H9 (cell line): ENCODE measurements at regions not wholly inside any gene's neighbourhood (a gene's known extent, or its start where the extent isn't known, plus 50 kb on each side); places are given as distances from the start of the nearest gene placed in this dataset.

Experiments used
- DNase-seq: peaks from one replicate; pipeline ENCODE4 v3.0.0-alpha.2; 2017
- H2AFZ ChIP-seq: one replicate; pipeline ENCODE4 v1.6.1; 2013; ENCODE audit warnings: mild to moderate bottlenecking, low read length, control low read depth, moderate library complexity
- H2AK5ac ChIP-seq: 2 replicates; pipeline ENCODE4 v1.6.1; 2013; ENCODE audit warnings: low read length, control low read depth, mixed read lengths; ENCODE audit not compliant: insufficient read length
- H2BK120ac ChIP-seq: one replicate; pipeline ENCODE4 v1.6.1; 2013; ENCODE audit warnings: low read depth, mild to moderate bottlenecking, low read length, control low read depth, inconsistent platforms; ENCODE audit not compliant: poor library complexity, severe bottlenecking
- H2BK12ac ChIP-seq: 2 replicates; pipeline ENCODE4 v1.6.1; 2013; ENCODE audit warnings: low read length, control low read depth, mixed read lengths, low read depth; ENCODE audit not compliant: insufficient read length
- H2BK15ac ChIP-seq: 2 replicates; pipeline ENCODE4 v1.6.1; 2013; ENCODE audit warnings: low read depth, low read length, control low read depth
- H2BK20ac ChIP-seq: one replicate; pipeline ENCODE4 v1.6.1; 2013; ENCODE audit warnings: low read depth, mild to moderate bottlenecking, low read length, control low read depth, inconsistent platforms; ENCODE audit not compliant: poor library complexity, severe bottlenecking
- H2BK5ac ChIP-seq: 2 replicates; pipeline ENCODE4 v1.6.1; 2013; ENCODE audit warnings: low read length, control low read depth, mixed read lengths; ENCODE audit not compliant: insufficient read length
- H3K14ac ChIP-seq: 2 replicates; pipeline ENCODE4 v1.6.1; 2013; ENCODE audit warnings: low read length, control low read depth; ENCODE audit not compliant: insufficient read depth
- H3K18ac ChIP-seq: 2 replicates; pipeline ENCODE4 v1.6.1; 2013; ENCODE audit warnings: low read depth, mild to moderate bottlenecking, mixed read lengths, low read length, control low read depth; ENCODE audit not compliant: insufficient read length
- H3K23ac ChIP-seq: 2 replicates; pipeline ENCODE4 v1.6.1; 2013; ENCODE audit warnings: low read length, control low read depth, mixed read lengths, low read depth; ENCODE audit not compliant: insufficient read length
- H3K23me2 ChIP-seq: 2 replicates; pipeline ENCODE4 v1.6.1; 2013; ENCODE audit warnings: low read depth, mild to moderate bottlenecking, mixed read lengths, low read length, control low read depth; ENCODE audit not compliant: insufficient read length, poor library complexity, severe bottlenecking
- H3K27ac ChIP-seq: 2 replicates; pipeline ENCODE4 v1.5.1; 2013; ENCODE audit warnings: low read length, control low read depth, mixed read lengths, low read depth; ENCODE audit not compliant: insufficient read length
- H3K27me3 ChIP-seq: 2 replicates; pipeline ENCODE4 v1.6.1; 2013; ENCODE audit warnings: low read length, control low read depth, inconsistent platforms; ENCODE audit not compliant: insufficient read depth
- H3K4ac ChIP-seq: 2 replicates; pipeline ENCODE4 v1.6.1; 2013; ENCODE audit warnings: low read depth, mild to moderate bottlenecking, control low read depth, inconsistent platforms, low read length, moderate library complexity
- H3K4me1 ChIP-seq: 2 replicates; pipeline ENCODE4 v1.6.1; 2013; ENCODE audit warnings: low read length, control low read depth, inconsistent platforms; ENCODE audit not compliant: insufficient read depth
- H3K4me2 ChIP-seq: 2 replicates; pipeline ENCODE4 v1.6.1; 2013; ENCODE audit warnings: low read length, control low read depth, mixed read lengths; ENCODE audit not compliant: insufficient read length, insufficient read depth
- H3K56ac ChIP-seq: 2 replicates; pipeline ENCODE4 v1.6.1; 2013; ENCODE audit warnings: low read depth, mild to moderate bottlenecking, mixed read lengths, low read length, control low read depth; ENCODE audit not compliant: insufficient read length
- H3K79me1 ChIP-seq: 2 replicates; pipeline ENCODE4 v1.6.1; 2013; ENCODE audit warnings: low read depth, mild to moderate bottlenecking, moderate library complexity, low read length, control low read depth, inconsistent platforms; ENCODE audit not compliant: insufficient read depth, poor library complexity, severe bottlenecking
- H3K79me2 ChIP-seq: 2 replicates; pipeline ENCODE4 v1.6.1; 2013; ENCODE audit warnings: low read length, control low read depth, inconsistent platforms; ENCODE audit not compliant: insufficient read depth
- H3K9ac ChIP-seq: 2 replicates; pipeline ENCODE4 v1.6.1; 2013; ENCODE audit warnings: low read length, control low read depth, mixed read lengths; ENCODE audit not compliant: insufficient read length; ENCODE audit errors: extremely low read depth
- H3K9me3 ChIP-seq: one replicate; pipeline ENCODE4 v1.6.1; 2013; ENCODE audit warnings: low read depth, low read length, inconsistent platforms; ENCODE audit not compliant: control insufficient read depth
- H3T11ph ChIP-seq: one replicate; pipeline ENCODE4 v1.6.1; 2013; ENCODE audit warnings: mild to moderate bottlenecking, low read length, control low read depth, inconsistent platforms
- H4K20me1 ChIP-seq: one replicate; pipeline ENCODE4 v1.6.1; 2013; ENCODE audit not compliant: control insufficient read depth, insufficient read length, insufficient read depth
- H4K5ac ChIP-seq: 2 replicates; pipeline ENCODE4 v1.6.1; 2013; ENCODE audit warnings: low read depth, mild to moderate bottlenecking, mixed read lengths, low read length, control low read depth; ENCODE audit not compliant: insufficient read length
- H4K8ac ChIP-seq: replicated peaks from 2 replicates; pipeline ENCODE4 v1.6.1; 2013; ENCODE audit warnings: low read length, control low read depth, mixed read lengths, low read depth; ENCODE audit not compliant: insufficient read length
- H4K91ac ChIP-seq: 2 replicates; pipeline ENCODE4 v1.6.1; 2013; ENCODE audit warnings: low read depth, mild to moderate bottlenecking, moderate library complexity, mixed read lengths, low read length, control low read depth; ENCODE audit not compliant: insufficient read length
- H3K27ac Mint-ChIP-seq, 3 experiments: 2 replicates in 2 of 3; 3 replicates in 1 of 3; pipeline ENCODE4 v1.8.0; 2020 to 2021; ENCODE audit warnings: mixed read lengths in 3 of 3, mild to moderate bottlenecking in 1 of 3, moderate library complexity in 1 of 3
- H3K27me3 Mint-ChIP-seq: 2 replicates; pipeline ENCODE4 v1.8.0; 2021; ENCODE audit warnings: low read depth, mild to moderate bottlenecking, moderate library complexity, mixed read lengths
- H3K36me3 Mint-ChIP-seq, 3 experiments: 2 replicates in 2 of 3; 3 replicates in 1 of 3; pipeline ENCODE4 v1.8.0; 2020 to 2021; ENCODE audit warnings: low read depth in 3 of 3, mixed read lengths in 3 of 3; ENCODE audit not compliant: insufficient read depth in 1 of 3
- H3K4me1 Mint-ChIP-seq, 2 experiments: 2 replicates each; pipeline ENCODE4 v1.8.0; 2020; ENCODE audit warnings: mixed read lengths in 2 of 2
- H3K4me3 Mint-ChIP-seq, 2 experiments: 2 replicates in 1 of 2; 3 replicates in 1 of 2; pipeline ENCODE4 v1.8.0; 2020 to 2021; ENCODE audit warnings: mild to moderate bottlenecking in 2 of 2, mixed read lengths in 2 of 2, moderate library complexity in 1 of 2
- H3K9me3 Mint-ChIP-seq, 2 experiments: 2 replicates in 1 of 2; 3 replicates in 1 of 2; pipeline ENCODE4 v1.8.0; 2020; ENCODE audit warnings: mild to moderate bottlenecking in 2 of 2, mixed read lengths in 2 of 2, moderate library complexity in 1 of 2
- CTCF ChIP-seq: fragments of 200-600 bp; sonication (generic); conservative IDR thresholded peaks from 3 replicates; pipeline ENCODE4 v1.8.0; 2021; ENCODE audit warnings: antibody characterized with exemption, mild to moderate bottlenecking
- WGBS: extraction: QIAGEN DNeasy Blood & Tissue Kit; methylation state at CpG from one replicate; pipeline ENCODE4 v1.1.7; 2013; ENCODE audit warnings: missing lambda C conversion rate, low lambda C conversion rate, mixed read lengths; ENCODE audit not compliant: insufficient read length; ENCODE audit errors: extremely low coverage; 5-methylcytosine and 5-hydroxymethylcytosine counted together

GRCh38 chr16:86988920-86989696 lies 328.1 kb downstream of the C16orf95 start:
- Histone ChIP-seq H3K23me2 (no peaks in the 10 kb centered on the region), H3K23ac (no peak overlapping the region), H2BK5ac (no peak overlapping the region), H3T11ph (no peak overlapping the region), H3K14ac (no peak overlapping the region), H2BK20ac (no peak overlapping the region), H3K79me1 (no peaks in the 10 kb centered on the region), H3K79me2 (no peaks in the 10 kb centered on the region), H3K18ac (no peak overlapping the region), H4K91ac (no peak overlapping the region), H4K20me1 (no peaks in the 10 kb centered on the region), H3K4me2 (no peak overlapping the region), H4K8ac (no peak overlapping the region), H2AFZ (no peak overlapping the region), H3K4ac (no peak overlapping the region), H2AK5ac (no peak overlapping the region), H2BK15ac (no peak overlapping the region), H3K27me3 (no peaks in the 10 kb centered on the region), H4K5ac (no peak overlapping the region), H3K27ac (no peak overlapping the region), H3K4me1 (peaks cover 4% of the 10 kb centered on the region; the same call in 1 of the 2 replicates), H2BK120ac (no peak overlapping the region), H3K9me3 (no peaks in the 10 kb centered on the region), H2BK12ac (no peak overlapping the region), H3K56ac (no peak overlapping the region), H3K9ac (no peak overlapping the region)
- no peak for DNase-seq
- peaks cover 6 to 8% of the 10 kb centered on the region in 2 experiments for H3K9me3 Mint-ChIP-seq
- TF ChIP-seq CTCF, result no peak
- H3K4me1 Mint-ChIP-seq, result peaks cover 9 to 23% of the 10 kb centered on the region in 2 experiments
- no peak overlapping the region for H3K4me3 Mint-ChIP-seq
- WGBS, result no CpG with 5 or more reads among the region's 25 CpGs
- no peak overlapping the region; a peak in 1 of 7 replicates for H3K27ac Mint-ChIP-seq
- H3K27me3 Mint-ChIP-seq, result peaks cover 8% of the 10 kb centered on the region
- peaks cover 0 to 6% (median 4%) of the 10 kb centered on the region in 3 experiments; a peak in 2 of 7 replicates for H3K36me3 Mint-ChIP-seq
